HEK293 (cell line): ENCODE measurements at regions not wholly inside any gene's neighbourhood (a gene's known extent, or its start where the extent isn't known, plus 50 kb on each side); places are given as distances from the start of the nearest gene placed in this dataset.

Source experiments
- CTCF ChIA-PET: fragments of 350-600 bp; formaldehyde crosslinking; extraction: SDS; loops from one replicate; lab custom pipeline; 2021; ENCODE audit warnings: antibody characterized with exemption; lab: Yijun Ruan, JAX
- POLR2A ChIA-PET: fragments of 300-600 bp; formaldehyde crosslinking; extraction: SDS; loops from one replicate; lab custom pipeline; 2020; ENCODE audit warnings: antibody characterized with exemption, inconsistent platforms; lab: Yijun Ruan, JAX
- H3K27ac ChIP-seq: fragments of 200-500 bp; sonication (Bioruptor generic); 2 replicates; pipeline ENCODE4 v1.5.1; 2014; ENCODE audit warnings: low read depth, low read length, control low read depth, inconsistent platforms; ENCODE audit errors: extremely low read depth
- H3K36me3 ChIP-seq, 2 experiments: fragments of 200-500 bp in 1 of 2; sonication (Bioruptor generic) in 1 of 2; 1 replicate in 1 of 2; 2 replicates in 1 of 2; pipeline ENCODE4 v1.5.1; 2014 to 2017; ENCODE audit warnings: inconsistent platforms in 2 of 2, low read length in 2 of 2; ENCODE audit not compliant: control insufficient read depth in 2 of 2, insufficient read depth in 1 of 2
- H3K4me1 ChIP-seq: fragments of 200-500 bp; sonication (Bioruptor generic); 2 replicates; pipeline ENCODE4 v1.5.1; 2014; ENCODE audit warnings: mild to moderate bottlenecking, low read length, inconsistent platforms; ENCODE audit not compliant: control insufficient read depth, insufficient read depth
- H3K4me3 ChIP-seq: 2 replicates; pipeline ENCODE4 v1.5.1; 2011; ENCODE audit warnings: low read depth, mild to moderate bottlenecking, control low read depth, low read length, moderate library complexity
- H3K9me3 ChIP-seq: fragments of 200-500 bp; sonication (Bioruptor generic); 2 replicates; pipeline ENCODE4 v1.5.1; 2014; ENCODE audit warnings: low read depth, low read length, inconsistent platforms; ENCODE audit not compliant: control insufficient read depth, insufficient read depth
- MEIS1 ChIP-seq: sonication (generic); formaldehyde crosslinking; IDR thresholded peaks from 2 replicates; pipeline ENCODE4 v1.8.1; 2022; ENCODE audit warnings: missing genetic modification reagents, mild to moderate bottlenecking, borderline replicate concordance
- MZF1 ChIP-seq: fragments of 450-650 bp; formaldehyde crosslinking; IDR thresholded peaks from 2 replicates; pipeline ENCODE4 v1.5.1; 2017; ENCODE audit warnings: missing biosample characterization, missing genetic modification characterization, borderline replicate concordance
- OSR2 ChIP-seq: fragments of 450-650 bp; formaldehyde crosslinking; IDR thresholded peaks from 2 replicates; pipeline ENCODE4 v1.5.1; 2016; ENCODE audit warnings: missing biosample characterization, missing genetic modification characterization
- PATZ1 ChIP-seq: fragments of 450-650 bp; formaldehyde crosslinking; IDR thresholded peaks from 2 replicates; pipeline ENCODE4 v1.5.1; 2016; ENCODE audit warnings: missing biosample characterization, missing genetic modification characterization
- PRDM10 ChIP-seq: fragments of 450-650 bp; formaldehyde crosslinking; IDR thresholded peaks from 2 replicates; pipeline ENCODE4 v1.5.1; 2016; ENCODE audit warnings: missing biosample characterization, missing genetic modification characterization
- SCRT1 ChIP-seq: fragments of 450-650 bp; formaldehyde crosslinking; IDR thresholded peaks from 2 replicates; pipeline ENCODE4 v1.5.1; 2016; ENCODE audit warnings: missing biosample characterization, missing genetic modification characterization, borderline replicate concordance
- ZBTB26 ChIP-seq: fragments of 450-650 bp; formaldehyde crosslinking; optimal IDR thresholded peaks from 2 replicates; pipeline ENCODE3; 2016; ENCODE audit warnings: missing biosample characterization, mild to moderate bottlenecking, missing genetic modification characterization
- ZBTB8A ChIP-seq: fragments of 450-650 bp; formaldehyde crosslinking; IDR thresholded peaks from 2 replicates; pipeline ENCODE4 v1.5.1; 2016; ENCODE audit warnings: missing biosample characterization, missing genetic modification characterization
- ZFP37 ChIP-seq: fragments of 450-650 bp; formaldehyde crosslinking; IDR thresholded peaks from 2 replicates; pipeline ENCODE4 v1.5.1; 2016; ENCODE audit warnings: missing biosample characterization, missing genetic modification characterization
- ZFP69B ChIP-seq: fragments of 450-650 bp; formaldehyde crosslinking; IDR thresholded peaks from 2 replicates; pipeline ENCODE4 v1.5.1; 2016; ENCODE audit warnings: missing biosample characterization, missing genetic modification characterization
- ZNF133 ChIP-seq: fragments of 450-650 bp; formaldehyde crosslinking; IDR thresholded peaks from 2 replicates; pipeline ENCODE4 v1.5.1; 2016; ENCODE audit warnings: missing biosample characterization, missing genetic modification characterization
- ZNF221 ChIP-seq: fragments of 450-650 bp; formaldehyde crosslinking; IDR thresholded peaks from 2 replicates; pipeline ENCODE4 v1.5.1; 2017; ENCODE audit warnings: missing biosample characterization, missing genetic modification characterization, borderline replicate concordance
- ZNF280C ChIP-seq: fragments of 450-650 bp; formaldehyde crosslinking; IDR thresholded peaks from 2 replicates; pipeline ENCODE4 v1.5.1; 2016; ENCODE audit warnings: missing biosample characterization, missing genetic modification characterization
- ZNF354C ChIP-seq: fragments of 450-650 bp; formaldehyde crosslinking; IDR thresholded peaks from 2 replicates; pipeline ENCODE4 v1.5.1; 2016; ENCODE audit warnings: missing biosample characterization, missing genetic modification characterization, low read depth, borderline replicate concordance
- ZNF416 ChIP-seq: fragments of 450-650 bp; formaldehyde crosslinking; IDR thresholded peaks from 2 replicates; pipeline ENCODE4 v1.5.1; 2016; ENCODE audit warnings: missing biosample characterization, missing genetic modification characterization
- ZNF433 ChIP-seq: fragments of 450-650 bp; formaldehyde crosslinking; IDR thresholded peaks from 2 replicates; pipeline ENCODE4 v1.5.1; 2016; ENCODE audit warnings: missing biosample characterization, missing genetic modification characterization, low read depth
- ZNF529 ChIP-seq: fragments of 450-650 bp; formaldehyde crosslinking; IDR thresholded peaks from 2 replicates; pipeline ENCODE4 v1.5.1; 2017; ENCODE audit warnings: missing genetic modification characterization, missing biosample characterization; ENCODE audit not compliant: insufficient replicate concordance
- ZNF585B ChIP-seq: fragments of 450-650 bp; formaldehyde crosslinking; IDR thresholded peaks from 2 replicates; pipeline ENCODE4 v1.5.1; 2016; ENCODE audit warnings: missing biosample characterization, missing genetic modification characterization
- ZNF660 ChIP-seq: fragments of 450-650 bp; IDR thresholded peaks from 2 replicates; pipeline ENCODE4 v1.5.1; 2018; ENCODE audit warnings: missing biosample characterization, mild to moderate bottlenecking, missing genetic modification characterization
- ZSCAN5A ChIP-seq: fragments of 450-650 bp; formaldehyde crosslinking; IDR thresholded peaks from 2 replicates; pipeline ENCODE4 v1.5.1; 2016; ENCODE audit warnings: missing biosample characterization, missing genetic modification characterization
- ZXDB ChIP-seq: fragments of 450-650 bp; formaldehyde crosslinking; IDR thresholded peaks from 2 replicates; pipeline ENCODE4 v1.5.1; 2016; ENCODE audit warnings: missing biosample characterization, missing genetic modification characterization
- TF ChIP-seq, protein P1 (sequence below): fragments of 450-650 bp; formaldehyde crosslinking; IDR thresholded peaks from 2 replicates; pipeline ENCODE4 v1.5.1; 2016; ENCODE audit warnings: missing biosample characterization, missing genetic modification characterization
- TF ChIP-seq, protein P2 (sequence below): fragments of 450-650 bp; IDR thresholded peaks from 2 replicates; pipeline ENCODE4 v1.5.1; 2018; ENCODE audit warnings: missing biosample characterization, missing genetic modification characterization

DNA sequence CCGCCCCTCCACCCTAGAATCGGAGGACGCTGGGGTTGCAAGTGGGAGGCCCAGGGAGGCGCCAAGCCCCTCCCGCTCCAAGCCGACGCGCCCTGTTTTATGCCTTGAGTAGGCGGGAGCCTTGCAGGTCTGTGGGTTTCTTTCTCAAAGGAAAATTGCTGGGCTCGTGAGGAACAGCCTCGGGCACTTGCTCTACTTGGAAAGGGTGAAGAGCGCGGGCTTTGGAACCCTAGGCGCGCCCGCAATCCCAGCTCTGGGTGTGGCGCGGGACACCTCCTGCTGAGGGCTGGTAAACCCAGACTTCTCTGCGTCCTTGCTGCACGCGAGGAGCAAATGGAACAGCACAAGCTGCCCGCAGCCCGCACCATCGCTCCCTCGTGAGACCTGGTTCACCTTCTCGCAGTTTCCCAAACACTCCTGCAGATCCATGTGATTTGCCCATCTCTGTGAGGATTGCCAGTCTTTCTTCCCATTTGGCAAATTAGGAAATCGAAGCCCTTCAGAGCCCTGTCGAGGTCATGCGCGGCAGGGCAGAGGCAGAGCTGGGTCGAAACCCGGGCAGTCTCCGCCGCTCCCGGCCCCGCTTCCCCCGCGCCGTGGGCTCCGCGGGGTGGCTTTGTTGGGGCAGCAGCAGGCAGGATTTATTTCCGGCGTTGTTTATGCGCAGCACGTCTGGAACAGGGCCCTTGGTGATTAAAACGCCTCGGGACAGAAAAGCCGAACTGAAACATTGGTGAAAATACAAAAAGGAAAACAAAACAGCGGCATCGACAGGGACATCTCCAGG is 98.4 kb upstream of the CPLX2 start:
- H3K27ac ChIP-seq = no peak overlapping the region
- CTCF ChIA-PET = no interaction called here
- H3K9me3 ChIP-seq = no peaks in the 10 kb centered on the region
- POLR2A ChIA-PET = no interaction called here
- H3K4me3 ChIP-seq = peak overlapping the region; percentile 0; the same call in 1 of the 2 replicates
- H3K4me1 ChIP-seq = no peaks in the 10 kb centered on the region
- no peaks in the 10 kb centered on the region for H3K36me3 ChIP-seq
- TF ChIP-seq MEIS1 (CRISPR knock-in tag) (no peak), ZNF354C (tag by site-specific recombination) (no peak), ZNF221 (tag by site-specific recombination) (no peak), ZNF433 (tag by site-specific recombination) (no peak), ZFP69B (tag by site-specific recombination) (no peak), ZSCAN5A (tag by site-specific recombination) (no peak), PATZ1 (tag by site-specific recombination) (no peak), ZNF660 (no peak), SCRT1 (tag by site-specific recombination) (no peak), ZNF416 (tag by site-specific recombination) (no peak), ZFP37 (no peak), ZNF133 (no peak), ZNF585B (no peak), MZF1 (tag by site-specific recombination) (no peak), ZNF280C (no peak), ZXDB (tag by site-specific recombination) (no peak), ZBTB8A (peak; percentile 77), ZNF529 (tag by site-specific recombination) (no peak), OSR2 (tag by site-specific recombination) (no peak), PRDM10 (tag by site-specific recombination) (no peak; the same call in 1 of the 2 replicates), ZBTB26 (tag by site-specific recombination) (peak; percentile 59)
- TF ChIP-seq, protein P1, sequence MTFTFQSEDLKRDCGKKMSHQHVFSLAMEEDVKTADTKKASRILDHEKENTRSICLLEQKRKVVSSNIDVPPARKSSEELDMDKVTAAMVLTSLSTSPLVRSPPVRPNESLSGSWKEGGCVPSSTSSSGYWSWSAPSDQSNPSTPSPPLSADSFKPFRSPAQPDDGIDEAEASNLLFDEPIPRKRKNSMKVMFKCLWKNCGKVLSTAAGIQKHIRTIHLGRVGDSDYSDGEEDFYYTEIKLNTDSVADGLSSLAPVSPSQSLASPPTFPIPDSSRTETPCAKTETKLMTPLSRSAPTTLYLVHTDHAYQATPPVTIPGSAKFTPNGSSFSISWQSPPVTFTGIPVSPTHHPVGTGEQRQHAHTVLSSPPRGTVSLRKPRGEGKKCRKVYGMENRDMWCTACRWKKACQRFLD (tag by site-specific recombination) = no peak
- TF ChIP-seq, protein P2, sequence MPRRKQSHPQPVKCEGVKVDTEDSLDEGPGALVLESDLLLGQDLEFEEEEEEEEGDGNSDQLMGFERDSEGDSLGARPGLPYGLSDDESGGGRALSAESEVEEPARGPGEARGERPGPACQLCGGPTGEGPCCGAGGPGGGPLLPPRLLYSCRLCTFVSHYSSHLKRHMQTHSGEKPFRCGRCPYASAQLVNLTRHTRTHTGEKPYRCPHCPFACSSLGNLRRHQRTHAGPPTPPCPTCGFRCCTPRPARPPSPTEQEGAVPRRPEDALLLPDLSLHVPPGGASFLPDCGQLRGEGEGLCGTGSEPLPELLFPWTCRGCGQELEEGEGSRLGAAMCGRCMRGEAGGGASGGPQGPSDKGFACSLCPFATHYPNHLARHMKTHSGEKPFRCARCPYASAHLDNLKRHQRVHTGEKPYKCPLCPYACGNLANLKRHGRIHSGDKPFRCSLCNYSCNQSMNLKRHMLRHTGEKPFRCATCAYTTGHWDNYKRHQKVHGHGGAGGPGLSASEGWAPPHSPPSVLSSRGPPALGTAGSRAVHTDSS (tag by site-specific recombination) = no peak
